RWPE2 (cell line): ENCODE measurements at regions not wholly inside any gene's neighbourhood (a gene's known extent, or its start where the extent isn't known, plus 50 kb on each side); places are given as distances from the start of the nearest gene placed in this dataset.

Experiments
- ATAC-seq: fragments of 200-7000 bp; cut with Tn5 transposase; 3 replicates; pipeline ENCODE4 v1.9.1; 2021; ENCODE audit warnings: low read depth
- DNase-seq: peaks from one replicate; pipeline ENCODE4 v3.0.0-alpha.2; 2020; ENCODE audit warnings: low spot score
- H3K27ac ChIP-seq: fragments of 450-650 bp; 2 replicates; pipeline ENCODE4 v1.5.1; 2017; ENCODE audit warnings: mild to moderate bottlenecking; ENCODE audit not compliant: poor library complexity, severe bottlenecking
- H3K27me3 ChIP-seq: fragments of 250-450 bp; sonication (Bioruptor Pico); 2 replicates; pipeline ENCODE4 v1.5.1; 2021; ENCODE audit warnings: mild to moderate bottlenecking, moderate library complexity; ENCODE audit not compliant: insufficient read depth, poor library complexity, severe bottlenecking
- H3K36me3 ChIP-seq: fragments of 250-450 bp; sonication (Bioruptor Pico); 2 replicates; pipeline ENCODE4 v1.5.1; 2020; ENCODE audit warnings: low read depth, mild to moderate bottlenecking, moderate library complexity
- H3K4me1 ChIP-seq: fragments of 250-450 bp; sonication (Bioruptor Pico); 2 replicates; pipeline ENCODE4 v1.5.1; 2021; ENCODE audit warnings: mild to moderate bottlenecking, moderate library complexity; ENCODE audit not compliant: insufficient read depth, poor library complexity, severe bottlenecking
- H3K4me3 ChIP-seq: fragments of 250-450 bp; sonication (Bioruptor Pico); 2 replicates; pipeline ENCODE4 v1.5.1; 2021; ENCODE audit warnings: mild to moderate bottlenecking, moderate library complexity; ENCODE audit not compliant: severe bottlenecking
- H3K9me3 ChIP-seq: fragments of 250-450 bp; sonication (Bioruptor Pico); 2 replicates; pipeline ENCODE4 v1.5.1; 2021; ENCODE audit warnings: mild to moderate bottlenecking, moderate library complexity; ENCODE audit not compliant: severe bottlenecking
- TF ChIP-seq, protein P1 (sequence below): fragments of 450-650 bp; IDR thresholded peaks from one replicate; pipeline ENCODE4 v1.5.1; 2017; ENCODE audit warnings: mild to moderate bottlenecking, moderate library complexity; ENCODE audit not compliant: poor library complexity, severe bottlenecking

DNA sequence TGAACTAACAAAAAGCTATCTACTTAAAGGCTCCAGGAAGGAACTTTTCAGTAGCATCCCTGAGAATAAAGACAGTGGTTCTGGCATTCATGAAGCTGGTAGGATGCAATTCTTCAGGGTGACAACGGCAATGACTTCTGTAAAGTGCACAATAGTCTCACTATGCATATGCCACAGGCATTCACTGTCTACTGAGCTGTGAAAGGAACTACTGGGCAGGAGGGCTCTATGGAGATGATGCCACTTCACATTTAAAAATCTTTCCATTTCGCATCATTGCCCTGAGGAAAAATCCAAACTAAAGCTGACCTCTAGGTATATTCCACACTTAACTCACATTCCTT lies 2020.6 kb upstream of the PCDH20 start:
- DNase-seq (no peak), ATAC-seq (no peak)
- no peaks in the 10 kb centered on the region for H3K36me3 ChIP-seq

DNA sequence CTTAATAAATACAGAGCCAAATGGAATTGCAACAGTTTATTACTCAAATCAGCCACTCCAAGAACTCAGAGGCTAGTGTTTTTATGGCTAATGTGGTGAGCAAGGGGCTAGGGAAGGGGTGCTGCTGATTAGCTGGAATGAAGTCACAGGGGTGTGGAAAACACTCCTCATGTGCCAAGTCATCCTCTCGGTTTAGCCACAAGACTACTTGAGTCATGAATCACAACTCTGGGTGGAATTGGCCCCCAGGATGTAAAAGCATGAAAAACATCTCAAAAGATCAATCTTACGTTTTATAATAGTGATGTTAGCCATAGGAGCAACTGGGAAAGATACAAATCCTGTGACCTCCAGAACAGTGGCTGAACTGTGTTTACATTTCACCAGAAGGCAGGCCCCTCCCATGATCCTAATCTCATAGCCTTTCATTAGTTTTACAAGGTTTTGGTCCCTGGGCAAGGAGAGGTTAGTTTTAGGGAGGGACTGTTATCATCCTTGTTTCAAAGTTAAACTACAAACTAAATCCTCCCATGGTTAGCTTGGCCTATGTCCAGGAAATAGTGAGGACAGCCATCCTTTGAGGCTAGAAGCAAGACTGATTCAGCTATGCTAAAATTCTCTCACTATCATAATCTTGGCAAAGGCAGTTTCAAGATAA lies 2020.1 kb upstream of the PCDH20 start:
- Histone ChIP-seq H3K9me3 (no peaks in the 10 kb centered on the region), H3K27me3 (no peaks in the 10 kb centered on the region), H3K4me1 (peaks cover 38% of the 10 kb centered on the region), H3K27ac (peak overlapping the region; percentile 82), H3K4me3 (no peak overlapping the region), H3K36me3 (no peaks in the 10 kb centered on the region)
- ATAC-seq, result peak; percentile 84
- peak; percentile 75 for DNase-seq
- TF ChIP-seq, protein P1, sequence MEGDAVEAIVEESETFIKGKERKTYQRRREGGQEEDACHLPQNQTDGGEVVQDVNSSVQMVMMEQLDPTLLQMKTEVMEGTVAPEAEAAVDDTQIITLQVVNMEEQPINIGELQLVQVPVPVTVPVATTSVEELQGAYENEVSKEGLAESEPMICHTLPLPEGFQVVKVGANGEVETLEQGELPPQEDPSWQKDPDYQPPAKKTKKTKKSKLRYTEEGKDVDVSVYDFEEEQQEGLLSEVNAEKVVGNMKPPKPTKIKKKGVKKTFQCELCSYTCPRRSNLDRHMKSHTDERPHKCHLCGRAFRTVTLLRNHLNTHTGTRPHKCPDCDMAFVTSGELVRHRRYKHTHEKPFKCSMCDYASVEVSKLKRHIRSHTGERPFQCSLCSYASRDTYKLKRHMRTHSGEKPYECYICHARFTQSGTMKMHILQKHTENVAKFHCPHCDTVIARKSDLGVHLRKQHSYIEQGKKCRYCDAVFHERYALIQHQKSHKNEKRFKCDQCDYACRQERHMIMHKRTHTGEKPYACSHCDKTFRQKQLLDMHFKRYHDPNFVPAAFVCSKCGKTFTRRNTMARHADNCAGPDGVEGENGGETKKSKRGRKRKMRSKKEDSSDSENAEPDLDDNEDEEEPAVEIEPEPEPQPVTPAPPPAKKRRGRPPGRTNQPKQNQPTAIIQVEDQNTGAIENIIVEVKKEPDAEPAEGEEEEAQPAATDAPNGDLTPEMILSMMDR, result no peak

More for the DNA sequence above, 2020.6 kb upstream of the PCDH20 start:
- Histone ChIP-seq H3K9me3 (no peaks in the 10 kb centered on the region), H3K4me1 (peaks cover 38% of the 10 kb centered on the region), H3K27me3 (no peaks in the 10 kb centered on the region), H3K27ac (peak overlapping the region; percentile 82), H3K4me3 (no peak overlapping the region)
- TF ChIP-seq, protein P1, result no peak

DNA sequence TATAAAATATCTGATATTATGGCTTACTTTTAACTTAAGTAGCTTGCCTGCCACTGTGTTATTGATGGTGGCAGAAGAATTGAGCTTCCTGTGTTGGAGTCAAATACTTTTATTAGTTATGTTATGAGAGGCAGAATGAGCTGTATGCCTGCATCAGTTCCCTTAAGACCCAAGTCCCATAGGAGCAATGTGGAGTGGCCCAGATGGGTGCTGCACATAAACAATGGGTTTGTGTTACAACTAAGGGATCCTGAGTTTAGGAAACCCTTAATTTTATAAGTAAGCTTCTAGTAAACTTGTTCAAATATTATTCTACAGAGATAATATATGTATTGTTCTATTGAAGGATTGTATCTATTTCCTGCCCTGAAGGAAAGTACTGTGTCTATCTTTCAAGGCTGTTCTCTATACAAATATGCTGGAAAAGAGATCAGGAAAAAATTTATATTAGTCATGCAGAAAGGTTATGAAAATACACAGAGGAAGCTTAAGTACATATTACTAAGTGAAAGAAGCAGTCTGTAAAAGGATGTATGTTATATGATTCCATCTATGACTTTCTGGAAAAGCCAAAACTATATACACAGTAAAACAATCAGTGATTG lies 2018.0 kb upstream of the PCDH20 start:
- TF ChIP-seq, protein P1, result no peak
- Histone ChIP-seq H3K27me3 (no peaks in the 10 kb centered on the region), H3K27ac (peak overlapping the region; percentile 82), H3K4me3 (no peak overlapping the region), H3K36me3 (no peaks in the 10 kb centered on the region), H3K9me3 (no peaks in the 10 kb centered on the region), H3K4me1 (peaks cover 38% of the 10 kb centered on the region)
- no peak for DNase-seq
- ATAC-seq, result peak; percentile 73

DNA sequence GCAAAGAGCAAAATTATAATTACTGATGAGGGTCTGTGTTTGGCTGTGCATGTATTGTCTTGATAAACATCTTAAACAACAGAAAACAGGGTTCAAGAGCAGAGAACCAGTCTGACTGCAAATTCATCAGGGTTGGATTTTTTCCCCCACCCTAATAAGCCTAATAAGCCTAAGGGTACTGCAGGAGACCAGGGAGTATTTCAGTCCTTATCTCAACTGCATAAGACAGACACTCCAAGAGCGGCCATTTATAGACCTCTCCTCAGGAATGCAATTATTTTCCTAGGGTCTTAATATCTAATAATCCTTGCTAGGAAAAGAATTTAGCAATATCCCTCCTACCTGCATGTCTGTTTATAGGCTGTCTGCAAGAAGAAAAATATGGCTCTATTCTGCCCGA lies 2011.5 kb upstream of the PCDH20 start:
- DNase-seq (no peak), ATAC-seq (no peak)

More for the DNA sequence above, 2011.5 kb upstream of the PCDH20 start:
- Histone ChIP-seq H3K27me3 (no peaks in the 10 kb centered on the region), H3K4me1 (no peaks in the 10 kb centered on the region), H3K4me3 (no peak overlapping the region), H3K9me3 (no peaks in the 10 kb centered on the region), H3K27ac (no peak overlapping the region), H3K36me3 (no peaks in the 10 kb centered on the region)
- TF ChIP-seq, protein P1, result no peak
